ENCODE measurements at regions not wholly inside any gene's neighbourhood (a gene's known extent, or its start where the extent isn't known, plus 50 kb on each side); places are given as distances from the start of the nearest gene placed in this dataset.
"Not testable (repeated sequence)": the region's sequence is repeated elsewhere in the genome, so short reads cannot be mapped to it uniquely, and the experiment has no call there.

DNA sequence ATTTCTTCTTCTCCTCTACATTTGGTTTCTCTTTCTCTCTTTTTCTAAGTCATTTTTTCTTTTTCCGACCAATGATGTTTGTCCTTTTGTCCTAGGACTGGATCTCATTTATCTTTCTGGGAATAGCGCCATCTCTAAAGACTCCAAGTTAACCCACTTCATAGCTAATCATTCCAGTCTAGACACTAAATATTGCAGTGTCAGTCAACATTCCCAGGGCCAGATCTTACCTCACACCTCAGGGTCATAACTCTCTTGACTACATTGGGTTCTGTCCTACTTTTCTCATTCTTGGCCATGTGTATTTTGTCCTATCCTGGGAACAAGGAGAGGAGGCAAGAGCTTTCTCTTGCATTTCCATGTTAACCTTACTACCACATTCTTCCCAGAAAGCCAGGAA is 83.6 kb upstream of the LYSMD4 start:
- TF ChIP-seq POLR2A (IDR thresholded peaks at IDR 0.05): not testable (repeated sequence)
- TF ChIP-seq, protein P1, sequence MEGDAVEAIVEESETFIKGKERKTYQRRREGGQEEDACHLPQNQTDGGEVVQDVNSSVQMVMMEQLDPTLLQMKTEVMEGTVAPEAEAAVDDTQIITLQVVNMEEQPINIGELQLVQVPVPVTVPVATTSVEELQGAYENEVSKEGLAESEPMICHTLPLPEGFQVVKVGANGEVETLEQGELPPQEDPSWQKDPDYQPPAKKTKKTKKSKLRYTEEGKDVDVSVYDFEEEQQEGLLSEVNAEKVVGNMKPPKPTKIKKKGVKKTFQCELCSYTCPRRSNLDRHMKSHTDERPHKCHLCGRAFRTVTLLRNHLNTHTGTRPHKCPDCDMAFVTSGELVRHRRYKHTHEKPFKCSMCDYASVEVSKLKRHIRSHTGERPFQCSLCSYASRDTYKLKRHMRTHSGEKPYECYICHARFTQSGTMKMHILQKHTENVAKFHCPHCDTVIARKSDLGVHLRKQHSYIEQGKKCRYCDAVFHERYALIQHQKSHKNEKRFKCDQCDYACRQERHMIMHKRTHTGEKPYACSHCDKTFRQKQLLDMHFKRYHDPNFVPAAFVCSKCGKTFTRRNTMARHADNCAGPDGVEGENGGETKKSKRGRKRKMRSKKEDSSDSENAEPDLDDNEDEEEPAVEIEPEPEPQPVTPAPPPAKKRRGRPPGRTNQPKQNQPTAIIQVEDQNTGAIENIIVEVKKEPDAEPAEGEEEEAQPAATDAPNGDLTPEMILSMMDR (IDR thresholded peaks at IDR 0.05): not testable (repeated sequence)
